ENCODE measurements at regions not wholly inside any gene's neighbourhood (a gene's known extent, or its start where the extent isn't known, plus 50 kb on each side); places are given as distances from the start of the nearest gene placed in this dataset.

DNA sequence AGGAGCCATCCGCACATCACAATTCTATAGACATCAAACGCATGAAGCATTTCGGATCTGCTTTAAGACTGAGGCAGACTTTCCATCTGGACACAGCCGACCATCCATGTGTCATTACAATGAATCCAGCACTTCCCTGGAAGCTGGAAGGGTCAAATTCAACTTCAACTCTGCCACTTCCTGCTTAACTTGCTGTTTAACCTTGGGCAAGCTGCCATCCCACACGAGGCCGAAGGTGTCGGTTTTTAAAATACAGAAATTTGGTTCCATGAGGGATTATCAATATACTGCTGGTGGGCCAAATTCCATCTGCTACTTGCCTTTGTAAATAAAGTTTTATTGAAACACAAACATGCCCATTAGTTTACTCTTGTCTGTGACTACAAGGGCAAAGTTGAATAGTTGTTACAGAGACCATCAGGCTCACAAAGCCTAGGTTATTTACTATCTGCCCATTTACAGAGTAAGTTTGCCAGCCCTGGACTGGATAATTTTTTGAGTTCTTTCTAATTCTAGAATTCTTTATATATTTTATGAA, 134.6 kb downstream of the FAM204A start:
- no peak for TF ChIP-seq CTCF (IDR thresholded peaks at IDR 0.05)

- no peak for TF ChIP-seq CTCF (IDR thresholded peaks at IDR 0.05)
Observed at GRCh38 chr10:118204292-118204943, 137.7 kb downstream of the FAM204A start.

GRCh38 chr10:118203461-118203860, 138.7 kb downstream of the FAM204A start:
- no peak for TF ChIP-seq CTCF (IDR thresholded peaks at IDR 0.05)

DNA sequence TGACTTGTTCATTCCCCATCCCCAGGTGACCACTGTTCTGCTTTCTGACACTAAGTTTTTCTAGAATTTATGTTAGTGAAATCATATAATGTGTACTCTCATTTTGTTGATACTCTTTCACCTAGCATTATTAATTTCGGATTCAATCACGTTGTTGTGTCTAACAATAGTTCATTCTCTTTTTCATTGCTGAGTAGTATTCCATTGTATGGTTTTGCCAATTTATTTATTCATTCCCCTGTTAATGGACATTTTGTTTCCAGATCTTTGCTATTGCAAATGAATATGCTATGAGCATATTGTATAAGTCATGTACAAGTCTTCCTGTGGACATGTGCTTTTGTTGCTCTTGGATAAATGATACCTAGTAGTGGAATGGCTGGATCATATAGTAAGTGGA, 146.4 kb downstream of the FAM204A start:
- TF ChIP-seq CTCF (IDR thresholded peaks at IDR 0.05) = no peak

DNA sequence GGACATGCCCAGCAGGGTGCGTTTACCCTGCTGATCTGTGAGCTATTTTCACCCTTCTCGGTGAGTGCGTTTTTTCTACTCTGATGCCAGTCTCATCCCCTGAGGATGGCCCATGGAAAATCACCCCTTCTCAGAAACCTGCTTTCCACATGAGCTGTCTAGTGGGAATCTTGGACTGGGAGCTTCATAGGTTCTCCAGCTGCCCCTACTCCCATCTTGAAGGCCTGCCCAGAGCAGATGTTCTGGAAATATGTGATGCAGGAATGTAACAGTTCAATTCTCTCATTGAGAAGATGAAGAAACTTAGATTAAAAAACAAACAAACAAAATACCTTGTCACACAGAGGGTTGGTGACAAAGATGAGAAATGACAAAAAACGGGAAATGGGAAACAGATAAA, 146.9 kb upstream of the RAB11FIP2 start:
- TF ChIP-seq CTCF (IDR thresholded peaks at IDR 0.05) = no peak

- no peak for TF ChIP-seq CTCF (IDR thresholded peaks at IDR 0.05)
Observed at GRCh38 chr10:118181021-118181420, 134.3 kb upstream of the RAB11FIP2 start.

DNA sequence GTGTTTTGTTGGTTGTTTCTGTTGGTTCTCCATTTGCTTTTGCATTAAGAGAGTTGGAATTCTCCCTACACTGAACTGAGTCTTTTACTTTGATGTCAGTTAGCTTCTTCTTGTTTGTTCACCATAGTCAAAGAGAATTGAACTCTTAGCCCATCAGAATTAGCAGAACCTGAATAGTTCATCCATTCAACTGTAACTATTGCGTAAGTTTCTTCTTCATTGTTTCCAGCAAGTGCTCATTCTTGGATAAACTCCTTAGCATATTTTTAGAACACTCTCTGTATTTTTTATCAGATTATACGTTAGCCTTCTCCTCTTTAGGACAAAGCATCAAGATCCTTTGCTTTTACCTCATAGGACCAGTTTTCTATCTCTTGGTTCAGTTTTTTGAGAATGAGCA, 128.4 kb upstream of the RAB11FIP2 start:
- TF ChIP-seq CTCF (IDR thresholded peaks at IDR 0.05) = no peak

- TF ChIP-seq CTCF (IDR thresholded peaks at IDR 0.05) = no peak
Observed at GRCh38 chr10:118173296-118173695, 126.6 kb upstream of the RAB11FIP2 start.
